ENCODE measurements at regions not wholly inside any gene's neighbourhood (a gene's known extent, or its start where the extent isn't known, plus 50 kb on each side); places are given as distances from the start of the nearest gene placed in this dataset.

DNA sequence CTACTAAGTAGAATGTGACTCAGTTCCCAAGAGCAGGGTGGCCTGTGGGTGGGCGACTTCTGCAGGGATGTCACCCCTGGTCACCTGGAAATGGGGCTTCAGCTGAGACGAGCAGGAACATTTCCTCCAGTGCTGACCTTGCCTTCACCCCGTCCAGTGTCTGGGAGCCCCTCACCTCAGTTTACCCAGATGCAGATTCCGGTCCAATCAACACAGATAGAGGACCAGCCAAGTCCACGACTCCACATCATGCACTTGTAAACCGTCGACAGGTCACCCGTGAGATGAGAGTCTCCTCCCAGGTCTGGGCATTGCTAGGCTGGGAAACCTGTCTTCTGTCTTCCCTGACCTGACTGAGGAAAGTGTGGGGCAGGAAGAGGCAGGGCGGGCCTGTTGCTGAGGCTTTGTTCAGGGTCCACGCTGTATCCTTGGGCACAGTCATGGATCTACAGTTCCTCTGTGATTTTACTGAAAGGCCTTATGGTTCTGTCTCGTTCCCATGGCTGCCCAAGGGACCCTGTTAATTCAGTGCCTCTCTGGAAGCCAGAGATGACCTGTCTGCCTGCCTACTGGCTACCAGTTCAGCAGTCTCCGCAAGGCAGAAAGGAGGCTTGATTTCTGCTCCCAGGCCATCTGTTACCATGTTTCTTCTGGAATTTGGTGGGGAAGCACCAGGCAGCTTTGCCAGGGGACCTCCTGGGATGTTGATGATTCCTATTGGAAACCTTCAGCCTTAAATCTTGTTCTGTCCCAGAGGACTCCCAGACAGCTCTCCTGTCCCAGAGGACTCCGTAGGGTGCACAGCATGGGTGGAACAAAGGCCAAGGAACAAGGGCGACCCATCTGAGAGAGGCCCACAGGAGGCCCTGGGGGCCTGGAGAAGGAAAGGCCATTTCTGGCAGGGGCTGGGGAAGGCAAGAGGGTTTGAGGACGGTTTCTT is 288.5 kb upstream of the RTL1 start (continued):
- no peak for TF ChIP-seq MAZ (IDR thresholded peaks at IDR 0.05; ENCODE audit: borderline replicate concordance, low read depth, low read length)

DNA sequence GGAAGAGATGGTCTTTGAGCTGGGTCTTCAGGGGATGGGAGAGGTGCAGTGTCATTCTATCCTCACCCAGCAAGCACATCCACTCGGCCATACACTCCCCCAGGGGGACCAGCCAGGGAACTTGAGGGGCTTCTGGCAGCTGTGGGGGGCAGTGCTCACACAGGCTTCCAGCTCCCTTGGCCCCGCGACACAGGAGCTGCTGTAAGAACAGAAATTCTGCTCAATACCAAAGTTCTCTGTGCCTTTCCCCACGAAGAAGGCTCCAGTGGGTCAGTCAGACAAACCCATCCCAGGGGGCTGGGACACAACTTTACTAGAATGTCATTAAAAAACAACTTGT is 289.1 kb upstream of the RTL1 start:
- in situ Hi-C loops (cut with MboI; ENCODE audit: low sequenced_read_pairs), result no loop called here
- ATAC-seq (ENCODE audit: low read depth), result no peak

More for the DNA sequence above, 289.1 kb upstream of the RTL1 start:
- dilution Hi-C loops (cut with HindIII; ENCODE audit: low sequenced_read_pairs, unreplicated experiment), result no loop called here
- WGBS, 2 experiments (ENCODE audit: extremely low coverage in 2 of 2, insufficient read length in 1 of 2), result 80% methylated on average over 2 of the region's 4 CpGs; no CpG with 5 or more reads in 1 of the 2 experiments
- Histone ChIP-seq H4K20me1 (ENCODE audit: insufficient read depth, low read length) (no peaks in the 10 kb centered on the region; the same call in 1 of the 2 replicates), H3K4me1 (ENCODE audit: control insufficient read depth, insufficient read depth, low read length) (no peaks in the 10 kb centered on the region), H3K9me3 (ENCODE audit: control insufficient read depth, insufficient read depth, low read length) (no peaks in the 10 kb centered on the region), H4K5ac (ENCODE audit: low read depth, low read length) (no peak overlapping the region), H4K8ac (ENCODE audit: low read depth in 2 of 2, low read length in 2 of 2) (no peak overlapping the region), H3K4ac (ENCODE audit: low read depth, low read length) (no peak overlapping the region), H2AK9ac (replicated peaks; ENCODE audit: low read depth, low read length, poor library complexity) (no peak overlapping the region), H3K14ac (replicated peaks; ENCODE audit: low read depth, low read length) (no peak overlapping the region), H4K91ac (ENCODE audit: insufficient read depth, low read depth, low read length) (no peak overlapping the region), H2AFZ (replicated peaks; ENCODE audit: low read length, poor library complexity) (no peak overlapping the region), H3K18ac (ENCODE audit: low read depth, low read length) (no peak overlapping the region), H2AK5ac (ENCODE audit: low read depth, low read length) (no peak overlapping the region), H2BK15ac (ENCODE audit: low read depth, low read length) (no peak overlapping the region), H3K9ac (ENCODE audit: low read depth, low read length) (no peak overlapping the region), H2BK5ac (ENCODE audit: low read depth, low read length, poor library complexity, severe bottlenecking) (no peak overlapping the region), H2BK120ac (ENCODE audit: low read depth, low read length) (no peak overlapping the region), H3K27ac (ENCODE audit: insufficient read depth, low read length) (no peak overlapping the region), H3K79me1 (ENCODE audit: low read depth in 1 of 2, low read length in 2 of 2) (no peaks in the 10 kb centered on the region), H3K23ac (ENCODE audit: low read depth, low read length) (no peak overlapping the region), H3K4me2 (ENCODE audit: low read depth, low read length) (no peak overlapping the region), H3K56ac (ENCODE audit: extremely low read depth, insufficient read depth, low read length) (no peak overlapping the region), H3K4me3 (ENCODE audit: insufficient read depth, low read depth, low read length) (no peak overlapping the region), H3K27me3 (ENCODE audit: control insufficient read depth, insufficient read depth, low read length) (peaks cover 41% of the 10 kb centered on the region), H3K36me3 (ENCODE audit: control insufficient read depth, insufficient read depth, low read length) (no peaks in the 10 kb centered on the region), H3K9me1 (ENCODE audit: insufficient read depth, low read length) (no peaks in the 10 kb centered on the region), H2BK20ac (ENCODE audit: low read depth, low read length) (no peak overlapping the region)
- DNase-seq, result no peak
- TF ChIP-seq, protein P1, sequence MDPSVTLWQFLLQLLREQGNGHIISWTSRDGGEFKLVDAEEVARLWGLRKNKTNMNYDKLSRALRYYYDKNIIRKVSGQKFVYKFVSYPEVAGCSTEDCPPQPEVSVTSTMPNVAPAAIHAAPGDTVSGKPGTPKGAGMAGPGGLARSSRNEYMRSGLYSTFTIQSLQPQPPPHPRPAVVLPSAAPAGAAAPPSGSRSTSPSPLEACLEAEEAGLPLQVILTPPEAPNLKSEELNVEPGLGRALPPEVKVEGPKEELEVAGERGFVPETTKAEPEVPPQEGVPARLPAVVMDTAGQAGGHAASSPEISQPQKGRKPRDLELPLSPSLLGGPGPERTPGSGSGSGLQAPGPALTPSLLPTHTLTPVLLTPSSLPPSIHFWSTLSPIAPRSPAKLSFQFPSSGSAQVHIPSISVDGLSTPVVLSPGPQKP (IDR thresholded peaks at IDR 0.05; ENCODE audit: borderline replicate concordance, low read depth, low read length), result no peak
- TF ChIP-seq MAFK (IDR thresholded peaks at IDR 0.05; ENCODE audit: low read depth, low read length) (no peak), MXI1 (IDR thresholded peaks at IDR 0.05; ENCODE audit: borderline replicate concordance, low read depth, low read length) (no peak), RAD21 (IDR thresholded peaks at IDR 0.05; ENCODE audit: low read length) (no peak)
- BruUV-seq (replicated peaks), result no TSS peak
- ChIA-PET POLR2A (ENCODE audit: unreplicated experiment) (no interaction called here), CTCF (no interaction called here)
- intact Hi-C loops (cut with micrococcal nuclease), result no loop called here
